H1 (cell line): ENCODE measurements at regions not wholly inside any gene's neighbourhood (a gene's known extent, or its start where the extent isn't known, plus 50 kb on each side); places are given as distances from the start of the nearest gene placed in this dataset.

Source experiments
- CBX8 ChIP-seq: fragments of 300-800, 300-1000 bp; sonication (generic); IDR thresholded peaks from 2 replicates; pipeline ENCODE4 v1.7.1; 2016; ENCODE audit warnings: low read depth, low read length, borderline replicate concordance
- CEBPB ChIP-seq: IDR thresholded peaks from 2 replicates; pipeline ENCODE4 v1.6.1; 2012; ENCODE audit warnings: low read depth, low read length
- CREB1 ChIP-seq: IDR thresholded peaks from 2 replicates; pipeline ENCODE4 v1.6.1; 2012; ENCODE audit warnings: inconsistent platforms
- NRF1 ChIP-seq: IDR thresholded peaks from 2 replicates; pipeline ENCODE4 v1.6.1; 2011; ENCODE audit warnings: mild to moderate bottlenecking, low read depth, low read length, improper control_type of control experiment
- SIX5 ChIP-seq: IDR thresholded peaks from 2 replicates; pipeline ENCODE4 v1.6.1; 2011; ENCODE audit warnings: mild to moderate bottlenecking, low read depth, low read length
- YY1 ChIP-seq: IDR thresholded peaks from 2 replicates; pipeline ENCODE4 v1.6.1; 2011; ENCODE audit warnings: low read depth, mild to moderate bottlenecking, low read length
- TF ChIP-seq, protein P1 (sequence below): fragments of 300-600 bp; sonication (generic); IDR thresholded peaks from 2 replicates; pipeline ENCODE4 v1.7.1; 2012; ENCODE audit warnings: low read length, moderate library complexity, mild to moderate bottlenecking, inconsistent platforms; ENCODE audit not compliant: insufficient replicate concordance

DNA sequence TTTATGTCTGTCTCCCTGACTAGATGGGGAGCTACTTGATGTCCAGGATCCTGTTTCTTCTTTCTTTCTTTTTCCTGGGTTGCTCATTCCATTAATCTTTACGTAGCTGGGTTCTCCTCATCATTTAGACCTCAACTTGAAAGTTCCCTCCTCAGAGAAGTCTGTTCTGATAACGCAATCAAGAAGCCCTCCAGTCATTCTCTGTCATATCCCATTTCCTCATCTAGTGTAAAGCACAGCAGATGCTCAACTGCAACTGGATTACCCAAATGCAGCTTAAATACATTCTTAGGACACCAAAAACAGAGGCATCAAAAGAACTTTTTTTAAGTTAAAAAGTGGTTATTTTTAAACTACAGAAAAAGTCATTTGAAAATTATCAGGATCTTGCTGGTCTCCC is 51.7 kb upstream of the ST3GAL6 start (continued):
- TF ChIP-seq, protein P1, sequence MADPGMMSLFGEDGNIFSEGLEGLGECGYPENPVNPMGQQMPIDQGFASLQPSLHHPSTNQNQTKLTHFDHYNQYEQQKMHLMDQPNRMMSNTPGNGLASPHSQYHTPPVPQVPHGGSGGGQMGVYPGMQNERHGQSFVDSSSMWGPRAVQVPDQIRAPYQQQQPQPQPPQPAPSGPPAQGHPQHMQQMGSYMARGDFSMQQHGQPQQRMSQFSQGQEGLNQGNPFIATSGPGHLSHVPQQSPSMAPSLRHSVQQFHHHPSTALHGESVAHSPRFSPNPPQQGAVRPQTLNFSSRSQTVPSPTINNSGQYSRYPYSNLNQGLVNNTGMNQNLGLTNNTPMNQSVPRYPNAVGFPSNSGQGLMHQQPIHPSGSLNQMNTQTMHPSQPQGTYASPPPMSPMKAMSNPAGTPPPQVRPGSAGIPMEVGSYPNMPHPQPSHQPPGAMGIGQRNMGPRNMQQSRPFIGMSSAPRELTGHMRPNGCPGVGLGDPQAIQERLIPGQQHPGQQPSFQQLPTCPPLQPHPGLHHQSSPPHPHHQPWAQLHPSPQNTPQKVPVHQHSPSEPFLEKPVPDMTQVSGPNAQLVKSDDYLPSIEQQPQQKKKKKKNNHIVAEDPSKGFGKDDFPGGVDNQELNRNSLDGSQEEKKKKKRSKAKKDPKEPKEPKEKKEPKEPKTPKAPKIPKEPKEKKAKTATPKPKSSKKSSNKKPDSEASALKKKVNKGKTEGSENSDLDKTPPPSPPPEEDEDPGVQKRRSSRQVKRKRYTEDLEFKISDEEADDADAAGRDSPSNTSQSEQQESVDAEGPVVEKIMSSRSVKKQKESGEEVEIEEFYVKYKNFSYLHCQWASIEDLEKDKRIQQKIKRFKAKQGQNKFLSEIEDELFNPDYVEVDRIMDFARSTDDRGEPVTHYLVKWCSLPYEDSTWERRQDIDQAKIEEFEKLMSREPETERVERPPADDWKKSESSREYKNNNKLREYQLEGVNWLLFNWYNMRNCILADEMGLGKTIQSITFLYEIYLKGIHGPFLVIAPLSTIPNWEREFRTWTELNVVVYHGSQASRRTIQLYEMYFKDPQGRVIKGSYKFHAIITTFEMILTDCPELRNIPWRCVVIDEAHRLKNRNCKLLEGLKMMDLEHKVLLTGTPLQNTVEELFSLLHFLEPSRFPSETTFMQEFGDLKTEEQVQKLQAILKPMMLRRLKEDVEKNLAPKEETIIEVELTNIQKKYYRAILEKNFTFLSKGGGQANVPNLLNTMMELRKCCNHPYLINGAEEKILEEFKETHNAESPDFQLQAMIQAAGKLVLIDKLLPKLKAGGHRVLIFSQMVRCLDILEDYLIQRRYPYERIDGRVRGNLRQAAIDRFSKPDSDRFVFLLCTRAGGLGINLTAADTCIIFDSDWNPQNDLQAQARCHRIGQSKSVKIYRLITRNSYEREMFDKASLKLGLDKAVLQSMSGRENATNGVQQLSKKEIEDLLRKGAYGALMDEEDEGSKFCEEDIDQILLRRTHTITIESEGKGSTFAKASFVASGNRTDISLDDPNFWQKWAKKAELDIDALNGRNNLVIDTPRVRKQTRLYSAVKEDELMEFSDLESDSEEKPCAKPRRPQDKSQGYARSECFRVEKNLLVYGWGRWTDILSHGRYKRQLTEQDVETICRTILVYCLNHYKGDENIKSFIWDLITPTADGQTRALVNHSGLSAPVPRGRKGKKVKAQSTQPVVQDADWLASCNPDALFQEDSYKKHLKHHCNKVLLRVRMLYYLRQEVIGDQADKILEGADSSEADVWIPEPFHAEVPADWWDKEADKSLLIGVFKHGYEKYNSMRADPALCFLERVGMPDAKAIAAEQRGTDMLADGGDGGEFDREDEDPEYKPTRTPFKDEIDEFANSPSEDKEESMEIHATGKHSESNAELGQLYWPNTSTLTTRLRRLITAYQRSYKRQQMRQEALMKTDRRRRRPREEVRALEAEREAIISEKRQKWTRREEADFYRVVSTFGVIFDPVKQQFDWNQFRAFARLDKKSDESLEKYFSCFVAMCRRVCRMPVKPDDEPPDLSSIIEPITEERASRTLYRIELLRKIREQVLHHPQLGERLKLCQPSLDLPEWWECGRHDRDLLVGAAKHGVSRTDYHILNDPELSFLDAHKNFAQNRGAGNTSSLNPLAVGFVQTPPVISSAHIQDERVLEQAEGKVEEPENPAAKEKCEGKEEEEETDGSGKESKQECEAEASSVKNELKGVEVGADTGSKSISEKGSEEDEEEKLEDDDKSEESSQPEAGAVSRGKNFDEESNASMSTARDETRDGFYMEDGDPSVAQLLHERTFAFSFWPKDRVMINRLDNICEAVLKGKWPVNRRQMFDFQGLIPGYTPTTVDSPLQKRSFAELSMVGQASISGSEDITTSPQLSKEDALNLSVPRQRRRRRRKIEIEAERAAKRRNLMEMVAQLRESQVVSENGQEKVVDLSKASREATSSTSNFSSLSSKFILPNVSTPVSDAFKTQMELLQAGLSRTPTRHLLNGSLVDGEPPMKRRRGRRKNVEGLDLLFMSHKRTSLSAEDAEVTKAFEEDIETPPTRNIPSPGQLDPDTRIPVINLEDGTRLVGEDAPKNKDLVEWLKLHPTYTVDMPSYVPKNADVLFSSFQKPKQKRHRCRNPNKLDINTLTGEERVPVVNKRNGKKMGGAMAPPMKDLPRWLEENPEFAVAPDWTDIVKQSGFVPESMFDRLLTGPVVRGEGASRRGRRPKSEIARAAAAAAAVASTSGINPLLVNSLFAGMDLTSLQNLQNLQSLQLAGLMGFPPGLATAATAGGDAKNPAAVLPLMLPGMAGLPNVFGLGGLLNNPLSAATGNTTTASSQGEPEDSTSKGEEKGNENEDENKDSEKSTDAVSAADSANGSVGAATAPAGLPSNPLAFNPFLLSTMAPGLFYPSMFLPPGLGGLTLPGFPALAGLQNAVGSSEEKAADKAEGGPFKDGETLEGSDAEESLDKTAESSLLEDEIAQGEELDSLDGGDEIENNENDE, result no peak
- TF ChIP-seq NRF1, result no peak
- TF ChIP-seq CEBPB, result no peak
- no peak for TF ChIP-seq CBX8
- TF ChIP-seq SIX5, result no peak
- TF ChIP-seq CREB1, result no peak
- TF ChIP-seq YY1, result no peak
- TF ChIP-seq, all 59 proteins: peak for 0
